Gastrocnemius medialis (tissue), 4 donors: ENCODE measurements at regions not wholly inside any gene's neighbourhood (a gene's known extent, or its start where the extent isn't known, plus 50 kb on each side); places are given as distances from the start of the nearest gene placed in this dataset.

Experiments used
- CTCF ChIP-seq, 5 experiments: fragments of 450-650 bp in 3 of 5; fragments of 200-600 bp in 2 of 5; sonication (generic) in 2 of 5; IDR thresholded peaks in 4 of 5; conservative IDR thresholded peaks in 1 of 5; 1 replicate in 4 of 5; 2 replicates in 1 of 5; pipeline ENCODE4 v1.5.1; 2016 to 2019; ENCODE audit warnings: antibody characterized with exemption in 5 of 5, mild to moderate bottlenecking in 3 of 5, moderate library complexity in 3 of 5
- POLR2A ChIP-seq, 2 donors: fragments of 450-650 bp; IDR thresholded peaks; one replicate each; pipeline ENCODE4 v1.6.1; 2017; ENCODE audit warnings: antibody characterized with exemption in 2 of 2, mild to moderate bottlenecking in 2 of 2, moderate library complexity in 2 of 2

- no peak for TF ChIP-seq CTCF (IDR thresholded peaks at IDR 0.05 in 4 of 5, conservative IDR thresholded peaks at IDR 0.05 in 1 of 5)
- no peak for TF ChIP-seq POLR2A (IDR thresholded peaks at IDR 0.05)
These were observed 316.4 kb upstream of the MYOCD start for GRCh38 chr17:12349297-12349696.
